ENCODE measurements at regions not wholly inside any gene's neighbourhood (a gene's known extent, or its start where the extent isn't known, plus 50 kb on each side); places are given as distances from the start of the nearest gene placed in this dataset.

GRCh38 chr9:708551-709432, 132.7 kb upstream of the DMRT1 start:
- ChIA-PET CTCF (no interaction called here), POLR2A (no interaction called here)
- H3K4me3 ChIP-seq (ENCODE audit: low read depth in 2 of 2, low read length in 1 of 2) = peak overlapping the region; percentile 24 to 44; a peak in 3 of 4 replicates
- TF ChIP-seq, protein P1, sequence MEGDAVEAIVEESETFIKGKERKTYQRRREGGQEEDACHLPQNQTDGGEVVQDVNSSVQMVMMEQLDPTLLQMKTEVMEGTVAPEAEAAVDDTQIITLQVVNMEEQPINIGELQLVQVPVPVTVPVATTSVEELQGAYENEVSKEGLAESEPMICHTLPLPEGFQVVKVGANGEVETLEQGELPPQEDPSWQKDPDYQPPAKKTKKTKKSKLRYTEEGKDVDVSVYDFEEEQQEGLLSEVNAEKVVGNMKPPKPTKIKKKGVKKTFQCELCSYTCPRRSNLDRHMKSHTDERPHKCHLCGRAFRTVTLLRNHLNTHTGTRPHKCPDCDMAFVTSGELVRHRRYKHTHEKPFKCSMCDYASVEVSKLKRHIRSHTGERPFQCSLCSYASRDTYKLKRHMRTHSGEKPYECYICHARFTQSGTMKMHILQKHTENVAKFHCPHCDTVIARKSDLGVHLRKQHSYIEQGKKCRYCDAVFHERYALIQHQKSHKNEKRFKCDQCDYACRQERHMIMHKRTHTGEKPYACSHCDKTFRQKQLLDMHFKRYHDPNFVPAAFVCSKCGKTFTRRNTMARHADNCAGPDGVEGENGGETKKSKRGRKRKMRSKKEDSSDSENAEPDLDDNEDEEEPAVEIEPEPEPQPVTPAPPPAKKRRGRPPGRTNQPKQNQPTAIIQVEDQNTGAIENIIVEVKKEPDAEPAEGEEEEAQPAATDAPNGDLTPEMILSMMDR (IDR thresholded peaks at IDR 0.05) = no peak
- H3K27ac ChIP-seq (ENCODE audit: low read depth in 2 of 2, low read length in 1 of 2) = peak overlapping the region; percentile 33 to 58; a peak in 2 of 4 replicates
- DNase-seq = no peak
- no peaks in the 10 kb centered on the region for H4K20me1 ChIP-seq (ENCODE audit: insufficient read depth)
- H3K36me3 ChIP-seq (replicated peaks in 1 of 2; ENCODE audit: control insufficient read depth in 1 of 2, insufficient read depth in 2 of 2, low read length in 1 of 2) = peaks cover 3 to 9% of the 10 kb centered on the region in 2 experiments
- H3K4me1 ChIP-seq (ENCODE audit: control insufficient read depth in 1 of 2, insufficient read depth in 2 of 2, low read depth in 1 of 2, low read length in 1 of 2) = peaks cover 0 to 7% of the 10 kb centered on the region in 2 experiments; a peak in 1 of 4 replicates
- H2AFZ ChIP-seq (ENCODE audit: low read depth) = no peak overlapping the region
- peak overlapping the region; percentile 44; the same call in 1 of the 2 replicates for H3K9ac ChIP-seq
- no peaks in the 10 kb centered on the region for H3K27me3 ChIP-seq (ENCODE audit: insufficient read depth)
- H3K9me3 ChIP-seq = no peaks in the 10 kb centered on the region
- 43% methylated on average over 9 of the region's 9 CpGs for WGBS (ENCODE audit: low lambda C conversion rate)
- peaks cover 4% of the 10 kb centered on the region for H3F3A ChIP-seq (replicated peaks; ENCODE audit: insufficient read depth)
- peaks cover 23% of the 10 kb centered on the region for H3K79me2 ChIP-seq (ENCODE audit: insufficient read depth)
- H3K9me2 ChIP-seq = no peaks in the 10 kb centered on the region
- peak overlapping the region; percentile 77 for H3K4me2 ChIP-seq

- ChIA-PET POLR2A (no interaction called here), CTCF (no interaction called here)
- H3K9ac ChIP-seq = no peak overlapping the region
- peaks cover 22% of the 10 kb centered on the region for H3K79me2 ChIP-seq (ENCODE audit: insufficient read depth)
- H3K27me3 ChIP-seq (ENCODE audit: insufficient read depth) = no peaks in the 10 kb centered on the region
- H3F3A ChIP-seq (replicated peaks; ENCODE audit: insufficient read depth) = peaks cover 11% of the 10 kb centered on the region
- 40% methylated on average over 14 of the region's 14 CpGs for WGBS (ENCODE audit: low lambda C conversion rate)
- H3K27ac ChIP-seq (ENCODE audit: low read depth in 2 of 2, low read length in 1 of 2) = no peak overlapping the region
- no peak for TF ChIP-seq RCOR1 (IDR thresholded peaks at IDR 0.05; ENCODE audit: low read length)
- TF ChIP-seq GATA2 (CRISPR knock-in tag; IDR thresholded peaks at IDR 0.05) = no peak
- H3K9me3 ChIP-seq = no peaks in the 10 kb centered on the region
- peaks cover 3 to 9% of the 10 kb centered on the region in 2 experiments for H3K36me3 ChIP-seq (replicated peaks in 1 of 2; ENCODE audit: control insufficient read depth in 1 of 2, insufficient read depth in 2 of 2, low read length in 1 of 2)
- H3K4me3 ChIP-seq (ENCODE audit: low read depth in 2 of 2, low read length in 1 of 2) = no peak overlapping the region
- no peak overlapping the region for H2AFZ ChIP-seq (ENCODE audit: low read depth)
- no peaks in the 10 kb centered on the region for H3K9me2 ChIP-seq
- no peaks in the 10 kb centered on the region for H4K20me1 ChIP-seq (ENCODE audit: insufficient read depth)
- peak overlapping the region; percentile 65 for H3K4me2 ChIP-seq
- H3K4me1 ChIP-seq (ENCODE audit: control insufficient read depth in 1 of 2, insufficient read depth in 2 of 2, low read depth in 1 of 2, low read length in 1 of 2) = peaks cover 0 to 23% of the 10 kb centered on the region in 2 experiments; a peak in 1 of 4 replicates
- no peak for DNase-seq
These were observed 130.3 kb upstream of the DMRT1 start for GRCh38 chr9:710951-711745.

DNA sequence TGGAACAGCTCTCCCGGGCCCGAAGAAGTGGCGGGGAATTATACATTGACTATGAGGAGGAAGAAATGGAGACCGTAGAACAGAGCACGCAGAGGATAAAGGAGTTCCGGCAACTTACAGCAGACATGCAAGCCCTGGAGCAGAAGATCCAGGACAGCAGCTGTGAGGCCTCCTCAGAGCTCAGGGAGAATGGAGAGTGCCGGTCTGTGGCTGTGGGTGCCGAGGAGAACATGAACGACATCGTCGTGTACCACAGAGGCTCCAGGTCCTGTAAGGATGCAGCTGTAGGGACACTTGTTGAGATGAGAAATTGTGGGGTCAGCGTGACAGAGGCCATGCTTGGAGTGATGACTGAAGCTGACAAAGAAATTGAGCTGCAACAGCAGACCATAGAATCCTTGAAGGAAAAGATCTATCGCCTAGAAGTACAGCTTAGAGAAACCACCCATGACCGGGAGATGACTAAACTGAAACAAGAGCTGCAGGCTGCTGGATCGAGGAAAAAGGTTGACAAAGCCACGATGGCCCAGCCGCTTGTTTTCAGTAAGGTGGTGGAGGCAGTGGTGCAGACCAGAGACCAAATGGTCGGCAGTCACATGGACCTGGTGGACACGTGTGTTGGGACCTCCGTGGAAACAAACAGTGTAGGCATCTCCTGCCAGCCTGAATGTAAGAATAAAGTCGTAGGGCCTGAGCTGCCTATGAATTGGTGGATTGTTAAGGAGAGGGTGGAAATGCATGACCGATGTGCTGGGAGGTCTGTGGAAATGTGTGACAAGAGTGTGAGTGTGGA, 129.5 kb upstream of the DMRT1 start:
- TF ChIP-seq SMC3 (IDR thresholded peaks at IDR 0.05; ENCODE audit: low read depth, low read length) = no peak
- TF ChIP-seq, protein P1 (IDR thresholded peaks at IDR 0.05) = no peak
- H3K4me1 ChIP-seq (ENCODE audit: control insufficient read depth in 1 of 2, insufficient read depth in 2 of 2, low read depth in 1 of 2, low read length in 1 of 2) = peaks cover 0 to 23% of the 10 kb centered on the region in 2 experiments; a peak in 1 of 4 replicates
- no peaks in the 10 kb centered on the region for H3K27me3 ChIP-seq (ENCODE audit: insufficient read depth)
- peaks cover 22% of the 10 kb centered on the region for H3K79me2 ChIP-seq (ENCODE audit: insufficient read depth)
- no peak for DNase-seq
- CTCF ChIA-PET = no interaction called here
- H3K27ac ChIP-seq (ENCODE audit: low read depth in 2 of 2, low read length in 1 of 2) = no peak overlapping the region
- H3K4me2 ChIP-seq = peak overlapping the region; percentile 65
- peaks cover 11% of the 10 kb centered on the region for H3F3A ChIP-seq (replicated peaks; ENCODE audit: insufficient read depth)
- H3K9me2 ChIP-seq = no peaks in the 10 kb centered on the region
- POLR2A ChIA-PET = no interaction called here
- H2AFZ ChIP-seq (ENCODE audit: low read depth) = no peak overlapping the region
- peak overlapping the region in 1 of 2 experiments; percentile 14; a peak in 1 of 4 replicates for H3K4me3 ChIP-seq (ENCODE audit: low read depth in 2 of 2, low read length in 1 of 2)
- H3K36me3 ChIP-seq (replicated peaks in 1 of 2; ENCODE audit: control insufficient read depth in 1 of 2, insufficient read depth in 2 of 2, low read length in 1 of 2) = peaks cover 3 to 9% of the 10 kb centered on the region in 2 experiments
- H3K9me3 ChIP-seq = no peaks in the 10 kb centered on the region
- no peak overlapping the region for H3K9ac ChIP-seq
- no peaks in the 10 kb centered on the region for H4K20me1 ChIP-seq (ENCODE audit: insufficient read depth)
- WGBS (ENCODE audit: low lambda C conversion rate) = 28% methylated on average over 22 of the region's 22 CpGs

Data from SK-N-SH (cell line).